ENCODE measurements at regions not wholly inside any gene's neighbourhood (a gene's known extent, or its start where the extent isn't known, plus 50 kb on each side); places are given as distances from the start of the nearest gene placed in this dataset.

GRCh38 chr6:168819546-168819945, 378.6 kb downstream of the SMOC2 start:
- TF ChIP-seq SUZ12 (IDR thresholded peaks at IDR 0.05; ENCODE audit: extremely low read depth, insufficient read depth, insufficient read length) (no peak), ZNF274 (IDR thresholded peaks at IDR 0.05; ENCODE audit: low read depth, low read length) (no peak), YY1 (IDR thresholded peaks at IDR 0.05; ENCODE audit: insufficient read depth, insufficient read length) (no peak)
